ENCODE measurements at regions not wholly inside any gene's neighbourhood (a gene's known extent, or its start where the extent isn't known, plus 50 kb on each side); places are given as distances from the start of the nearest gene placed in this dataset.
A peak's percentile ranks its signal among the peaks of the same experiment; 100 is the strongest.

DNA sequence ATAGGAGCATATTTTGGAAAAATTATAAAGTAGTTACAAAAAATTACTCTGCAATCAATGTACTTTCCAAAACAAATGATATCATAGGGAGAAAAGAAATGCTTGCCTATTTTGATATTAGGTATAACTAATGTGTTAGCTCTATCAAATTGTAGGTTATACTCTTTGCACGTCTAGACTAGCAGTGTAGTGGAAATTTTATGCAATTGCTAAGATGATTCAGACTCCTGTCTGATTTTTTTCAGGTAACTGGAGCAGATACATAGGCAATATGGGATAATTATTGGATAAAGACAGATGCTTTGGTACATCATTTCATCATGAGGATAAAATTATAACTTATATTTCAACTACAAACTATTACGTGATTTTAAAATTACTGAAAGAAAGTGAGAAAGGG, 918.3 kb downstream of the EPHA4 start:
- DNase-seq (ENCODE audit: extremely low read depth in 1 of 2, low read depth in 1 of 2), result no peak

DNA sequence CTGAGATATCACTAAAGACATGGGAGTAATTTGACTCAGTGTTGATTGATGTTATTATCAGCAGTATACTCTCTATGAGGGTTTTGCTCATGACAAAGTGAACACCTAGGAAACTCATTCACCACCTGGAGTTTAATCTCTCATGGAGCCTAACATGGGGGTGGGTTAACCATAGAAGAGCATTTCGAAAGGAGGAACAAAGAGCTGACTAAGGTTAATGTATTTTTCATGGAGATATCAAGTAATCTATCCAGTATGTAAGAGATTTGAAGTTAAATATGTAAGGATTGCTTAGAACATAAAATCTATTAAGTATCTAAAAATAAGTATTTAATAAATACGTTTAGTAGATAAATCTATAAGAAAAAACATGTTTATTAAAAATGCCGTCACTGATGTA, 917.8 kb downstream of the EPHA4 start:
- DNase-seq (ENCODE audit: extremely low read depth in 1 of 2, low read depth in 1 of 2), result no peak

DNA sequence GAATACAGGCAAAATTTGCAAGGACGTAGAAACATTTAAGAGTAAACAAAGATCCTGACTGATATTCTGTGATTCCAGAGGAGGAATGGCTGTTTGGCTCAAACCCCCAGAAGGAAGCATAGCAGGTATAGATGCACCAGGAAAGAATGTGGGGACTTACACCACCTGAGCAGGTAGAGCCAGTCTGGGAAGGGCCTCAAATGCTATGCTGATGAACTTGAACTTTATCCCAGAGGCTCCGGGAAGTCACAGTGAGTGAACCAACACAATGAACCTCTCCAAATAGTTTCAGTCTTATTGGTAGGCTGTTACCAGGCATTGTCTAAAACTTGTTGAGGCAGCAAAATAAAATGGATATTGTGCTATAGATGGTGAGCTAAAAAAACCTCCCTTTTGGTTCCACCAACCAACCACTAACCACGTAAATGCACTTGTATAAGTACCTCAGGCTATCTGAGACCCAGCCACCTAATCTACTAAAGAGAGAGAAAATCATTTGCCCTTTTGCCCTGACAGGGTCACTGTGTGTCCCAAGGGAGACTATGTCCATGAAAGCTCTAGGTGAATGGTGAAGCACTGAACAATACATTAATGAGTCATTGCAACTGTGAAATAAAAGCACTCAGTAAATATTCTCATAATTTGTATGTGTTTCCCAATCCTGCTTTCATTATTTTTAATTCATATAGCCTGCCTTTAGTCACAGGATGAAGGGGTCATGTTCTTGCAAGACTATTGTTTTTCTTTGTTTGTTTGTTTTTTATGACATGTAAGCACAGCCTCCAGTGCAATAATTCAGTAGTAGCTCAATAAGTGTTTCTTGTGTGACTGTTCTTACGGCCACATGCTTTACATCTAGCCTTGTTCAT, 911.6 kb downstream of the EPHA4 start:
- no peak for DNase-seq (ENCODE audit: extremely low read depth in 1 of 2, low read depth in 1 of 2)

DNA sequence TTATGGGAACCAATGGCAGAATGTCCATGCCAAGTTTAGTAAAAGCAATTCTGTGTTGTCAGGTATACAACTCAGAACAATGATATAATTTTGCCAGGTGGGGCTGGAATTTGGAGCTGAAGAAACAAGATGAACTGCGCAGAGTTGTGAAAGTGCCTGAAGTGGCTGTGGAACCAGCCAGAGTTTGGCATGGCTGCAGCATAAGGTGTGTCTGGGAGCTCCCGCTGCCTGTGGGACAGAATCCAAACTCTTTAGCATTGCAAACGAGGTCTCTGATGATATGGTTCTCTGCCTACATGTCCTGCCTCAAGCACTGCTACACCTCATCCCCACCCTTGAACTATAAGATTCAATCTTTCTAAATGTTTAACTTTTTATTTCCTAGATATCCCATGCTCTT, 909.7 kb downstream of the EPHA4 start:
- DNase-seq (ENCODE audit: extremely low read depth in 1 of 2, low read depth in 1 of 2), result no peak

DNA sequence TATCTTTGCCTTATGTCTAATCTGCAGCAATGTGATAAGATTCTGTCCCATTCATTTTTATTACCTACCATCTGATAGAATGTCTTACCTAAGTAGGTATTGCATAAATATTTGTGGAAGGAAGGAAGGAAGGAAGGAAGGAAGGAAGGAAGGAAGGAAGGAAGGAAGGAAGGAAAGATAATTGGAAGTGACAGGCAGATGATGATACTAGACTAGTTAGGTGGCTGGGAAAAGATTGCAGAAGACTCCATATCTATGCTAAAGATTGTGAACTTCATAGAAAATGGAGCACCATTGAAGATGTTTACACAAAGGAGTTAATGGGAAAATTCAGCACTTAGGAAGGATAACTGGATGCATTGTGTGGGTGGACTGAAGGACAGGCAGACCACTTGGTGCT, 909.0 kb downstream of the EPHA4 start:
- no peak for DNase-seq (ENCODE audit: extremely low read depth in 1 of 2, low read depth in 1 of 2)

DNA sequence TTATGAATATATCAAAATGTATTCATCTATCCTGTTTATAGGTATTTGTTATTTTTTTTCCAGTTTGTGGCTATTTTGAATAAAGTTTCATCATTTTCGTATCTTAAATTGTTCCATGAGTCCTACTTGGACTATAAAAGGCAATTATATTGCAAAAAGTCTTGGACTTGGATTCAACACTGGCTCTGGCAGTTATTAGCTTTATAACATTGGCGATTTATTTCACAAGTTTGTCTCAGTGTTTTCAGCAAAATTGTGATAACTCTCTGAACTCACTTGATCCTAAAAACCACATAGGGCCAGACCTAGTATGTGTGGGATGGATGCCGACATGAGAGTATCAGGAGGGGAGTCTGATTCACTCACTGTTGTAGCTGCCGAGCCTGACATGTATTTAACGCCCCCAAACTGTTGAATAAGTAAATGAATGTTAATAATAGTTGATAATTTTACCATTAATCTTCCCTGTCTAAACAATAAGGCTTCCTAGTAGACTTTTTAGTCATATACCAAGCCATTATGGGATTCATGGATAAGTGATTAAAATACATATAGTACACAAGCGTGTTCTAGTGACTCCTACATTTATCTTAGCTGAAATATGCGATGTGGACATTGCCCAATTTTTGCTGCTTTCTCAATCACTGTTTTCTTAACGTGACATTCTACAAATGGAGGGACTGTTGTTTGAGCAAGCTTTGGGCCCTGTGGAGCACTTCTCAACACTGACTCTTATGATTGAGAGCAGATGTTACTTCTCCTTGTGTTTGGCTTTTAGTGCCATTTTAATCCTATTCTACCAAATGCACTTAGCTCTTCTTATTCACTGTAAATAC, 907.6 kb downstream of the EPHA4 start:
- no peak for DNase-seq (ENCODE audit: extremely low read depth in 1 of 2, low read depth in 1 of 2)

DNA sequence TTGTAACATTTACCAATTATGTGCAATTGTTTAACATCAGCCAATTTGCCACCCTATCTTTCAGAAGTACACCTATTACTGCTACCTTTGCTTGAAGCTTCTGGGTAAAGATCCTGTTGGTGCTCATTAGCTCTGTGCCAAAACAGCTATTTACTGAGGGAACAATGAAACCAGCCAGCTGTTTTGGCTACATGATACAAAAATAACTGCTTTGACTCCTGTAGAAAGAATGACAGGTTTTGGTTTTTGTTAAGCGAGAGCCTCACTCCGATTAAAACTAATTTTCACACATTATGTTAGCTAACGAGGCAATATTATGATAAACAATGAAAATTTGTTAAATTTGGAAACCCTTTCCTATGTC, 907.0 kb downstream of the EPHA4 start:
- no peak for DNase-seq (ENCODE audit: extremely low read depth in 1 of 2, low read depth in 1 of 2)

DNA sequence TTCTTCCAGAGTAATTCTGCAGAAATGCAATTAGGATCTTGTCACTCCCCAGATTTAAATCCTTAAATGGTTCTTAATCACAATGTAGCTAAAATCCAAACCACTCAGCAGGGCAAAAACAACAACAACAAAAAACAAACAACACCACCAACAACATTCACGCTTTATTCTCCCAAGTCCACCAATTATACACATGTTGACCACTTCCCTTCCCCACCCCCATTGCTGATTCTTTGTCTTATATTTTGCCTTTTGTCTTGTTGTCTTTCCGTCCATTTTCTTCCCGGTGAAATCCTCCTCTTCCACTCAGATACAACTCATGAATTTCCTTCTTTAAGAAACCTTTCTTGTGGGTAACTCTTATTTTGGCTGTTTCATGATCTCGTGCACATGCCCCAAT, 902.8 kb downstream of the EPHA4 start:
- DNase-seq (ENCODE audit: extremely low read depth in 1 of 2, low read depth in 1 of 2), result no peak

DNA sequence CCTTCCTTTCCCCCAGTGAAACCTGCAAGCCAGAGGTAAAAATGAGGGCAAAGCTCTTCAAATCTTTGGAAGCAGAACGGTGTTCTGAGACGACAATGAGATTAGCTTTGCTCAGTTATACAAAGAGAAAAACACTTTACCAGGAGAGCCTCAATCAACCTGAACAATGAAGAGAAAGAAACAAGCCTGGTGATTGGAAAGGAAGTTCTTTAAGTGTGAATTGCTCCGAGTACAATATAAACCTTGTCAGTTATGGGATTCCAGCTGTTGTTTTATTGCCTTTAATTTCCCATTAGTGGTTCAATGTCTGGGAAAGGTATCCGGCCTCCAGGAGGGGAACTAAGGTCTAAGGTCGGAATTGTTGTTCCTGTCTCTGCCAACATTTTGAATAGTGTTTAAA, 901.6 kb downstream of the EPHA4 start:
- no peak for DNase-seq (ENCODE audit: extremely low read depth in 1 of 2, low read depth in 1 of 2)

DNA sequence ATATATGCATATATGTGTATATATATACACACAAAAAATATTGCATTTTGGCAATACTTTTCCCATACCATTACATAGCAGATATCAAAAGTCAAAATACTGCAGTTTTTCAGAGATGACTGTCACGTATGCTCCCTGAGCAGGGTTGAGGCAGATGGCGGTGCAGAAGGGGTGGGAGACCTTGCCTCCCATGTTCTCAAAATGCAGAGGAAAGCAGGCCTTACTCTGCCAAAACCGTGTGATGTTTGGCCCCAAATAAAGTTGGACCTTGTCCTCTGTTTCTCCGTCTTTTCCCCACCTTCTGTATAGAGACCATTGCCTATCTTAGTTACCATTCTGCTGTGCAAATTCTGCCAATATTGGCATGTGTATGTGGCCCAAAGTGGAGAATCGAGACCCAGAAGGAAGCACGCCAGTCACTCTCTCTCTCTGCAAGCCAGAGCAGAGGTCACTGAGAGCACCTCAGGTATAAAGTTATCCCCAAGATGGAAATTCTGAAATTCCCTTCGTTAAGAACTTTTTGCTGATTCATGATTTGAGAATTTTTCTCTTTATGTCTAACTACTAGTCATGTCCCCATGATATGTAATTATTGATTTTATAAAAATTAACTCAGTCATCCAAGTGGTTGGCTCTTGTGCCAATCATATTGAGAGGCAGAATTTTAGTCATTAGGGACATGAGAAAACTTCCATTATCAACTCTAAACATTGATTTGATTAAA, 898.8 kb downstream of the EPHA4 start:
- DNase-seq (ENCODE audit: extremely low read depth in 1 of 2, low read depth in 1 of 2), result no peak

DNA sequence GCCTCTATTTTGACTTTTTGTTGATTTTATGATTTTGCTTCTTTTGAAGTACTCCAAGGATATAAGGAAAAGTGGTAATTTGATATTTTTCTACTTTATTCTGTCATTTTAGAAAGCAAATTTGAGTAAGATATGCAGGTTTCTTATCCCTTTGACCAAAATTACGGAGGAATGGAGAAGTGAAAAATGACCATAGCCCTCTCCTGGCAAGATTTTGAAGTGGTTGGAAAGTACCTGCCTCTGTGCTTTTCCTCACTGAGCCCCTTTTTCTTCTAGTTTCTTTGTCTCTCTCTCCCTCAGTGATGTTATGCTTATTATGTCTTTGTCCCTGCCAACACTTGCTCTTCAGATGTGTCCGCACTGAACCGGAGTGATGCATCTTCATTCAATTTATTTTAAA, 898.1 kb downstream of the EPHA4 start:
- DNase-seq (ENCODE audit: extremely low read depth in 1 of 2, low read depth in 1 of 2), result no peak

DNA sequence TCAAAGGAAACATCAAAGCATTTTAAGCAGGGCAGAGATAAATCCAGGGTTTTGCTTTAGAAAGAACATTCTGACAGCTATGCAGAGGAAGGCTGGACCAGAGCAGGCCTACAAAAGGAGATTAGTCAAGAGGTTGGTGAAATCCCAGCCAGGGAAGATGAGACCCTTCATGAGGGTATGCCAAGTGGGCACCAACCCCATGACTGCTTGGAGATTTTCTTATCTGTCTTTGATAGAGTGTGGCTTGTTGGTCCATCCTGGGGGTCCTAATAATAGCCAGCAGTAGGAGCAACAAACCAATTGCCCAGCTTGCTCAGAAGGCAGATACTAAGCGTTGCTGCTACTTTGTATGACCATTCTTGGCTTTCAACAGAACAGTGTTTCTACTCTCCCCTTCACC, 895.4 kb downstream of the EPHA4 start:
- no peak for DNase-seq (ENCODE audit: extremely low read depth in 1 of 2, low read depth in 1 of 2)

DNA sequence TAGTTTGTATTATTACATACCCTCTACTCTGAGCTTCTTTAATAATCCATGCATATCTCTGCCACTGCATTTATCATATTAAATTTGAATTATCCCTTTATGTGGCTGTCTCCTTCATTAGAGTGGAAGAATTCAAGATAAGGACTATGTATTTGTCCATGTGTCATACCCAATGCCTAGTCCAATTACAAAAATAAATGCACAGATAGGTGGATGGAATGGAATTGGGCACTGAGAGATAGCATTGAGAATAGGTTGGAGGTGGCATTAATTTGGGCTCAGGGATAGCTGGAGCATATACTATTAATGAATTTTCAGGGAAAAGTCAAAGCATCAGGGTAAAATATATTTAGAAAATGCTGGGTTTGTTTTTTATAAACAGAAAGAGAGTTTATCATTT, 893.2 kb downstream of the EPHA4 start:
- DNase-seq (ENCODE audit: extremely low read depth in 1 of 2, low read depth in 1 of 2), result no peak

DNA sequence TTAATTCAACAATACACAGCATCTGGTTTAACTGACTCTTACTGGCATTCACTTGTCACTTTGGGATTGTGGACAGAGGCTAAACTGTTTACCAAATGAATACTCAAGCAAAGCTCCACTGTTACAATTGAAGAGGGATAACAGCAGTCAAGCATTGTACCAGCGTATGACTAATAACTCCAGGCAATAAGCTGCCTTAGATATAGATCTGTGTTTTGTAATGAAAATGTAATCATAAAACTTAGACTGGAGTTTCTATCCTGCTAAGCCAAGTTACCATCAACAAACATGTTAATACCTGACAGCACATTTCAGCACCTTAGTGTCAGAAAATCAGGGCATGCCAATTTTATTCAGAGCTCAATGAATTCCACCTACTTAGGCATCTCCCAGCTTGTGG, 889.5 kb downstream of the EPHA4 start:
- DNase-seq (ENCODE audit: extremely low read depth in 1 of 2, low read depth in 1 of 2), result no peak

DNA sequence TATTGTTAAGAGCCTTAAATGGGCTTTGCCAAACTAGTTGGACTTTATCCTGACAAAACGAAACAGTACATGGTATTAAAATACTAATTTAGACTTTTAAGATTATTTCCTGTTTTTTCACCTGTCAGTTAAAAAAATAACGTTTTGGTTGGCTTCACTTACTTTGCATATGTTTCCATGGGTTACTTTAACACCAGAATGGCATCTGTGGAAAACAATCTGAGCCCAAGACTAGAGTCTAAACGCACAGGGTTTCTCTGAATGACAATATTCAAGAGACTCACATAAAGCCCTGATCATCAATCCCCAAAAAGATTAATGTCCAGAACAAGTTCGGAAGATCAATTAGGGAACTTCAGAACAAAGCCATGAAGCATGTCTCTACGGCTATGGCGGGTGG, 888.0 kb downstream of the EPHA4 start:
- no peak for DNase-seq (ENCODE audit: extremely low read depth in 1 of 2, low read depth in 1 of 2)

DNA sequence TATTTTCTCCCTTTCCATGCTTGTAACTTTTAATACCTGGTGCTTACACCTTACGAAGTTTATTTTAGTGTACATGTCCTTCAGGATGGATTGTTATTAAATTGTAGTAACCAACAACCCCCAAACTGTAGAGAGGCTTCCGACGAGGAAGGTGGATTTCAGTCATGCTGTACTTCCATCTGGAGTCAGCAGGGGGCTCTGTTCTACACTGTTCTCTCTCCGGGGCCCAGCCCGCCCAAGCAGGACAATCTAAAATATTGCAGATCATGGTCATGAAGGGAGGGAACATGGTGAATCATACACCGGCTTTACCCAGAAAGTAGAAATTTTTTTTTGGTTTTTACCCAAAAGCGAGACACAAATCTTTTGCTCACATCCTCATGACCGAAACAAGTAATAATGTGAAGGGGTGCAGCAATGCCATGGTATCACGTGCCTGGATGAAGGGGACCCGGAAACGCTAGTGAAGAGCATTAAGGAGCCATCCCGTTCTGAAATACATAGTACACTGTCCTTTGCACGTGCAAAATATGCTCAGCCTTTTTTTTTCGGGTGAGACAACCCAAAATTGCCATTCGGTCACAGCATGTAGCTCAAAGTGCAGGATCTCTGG, 884.8 kb downstream of the EPHA4 start:
- peak in 1 of 2 donors; percentile 33 for DNase-seq (ENCODE audit: extremely low read depth in 1 of 2, low read depth in 1 of 2)

DNA sequence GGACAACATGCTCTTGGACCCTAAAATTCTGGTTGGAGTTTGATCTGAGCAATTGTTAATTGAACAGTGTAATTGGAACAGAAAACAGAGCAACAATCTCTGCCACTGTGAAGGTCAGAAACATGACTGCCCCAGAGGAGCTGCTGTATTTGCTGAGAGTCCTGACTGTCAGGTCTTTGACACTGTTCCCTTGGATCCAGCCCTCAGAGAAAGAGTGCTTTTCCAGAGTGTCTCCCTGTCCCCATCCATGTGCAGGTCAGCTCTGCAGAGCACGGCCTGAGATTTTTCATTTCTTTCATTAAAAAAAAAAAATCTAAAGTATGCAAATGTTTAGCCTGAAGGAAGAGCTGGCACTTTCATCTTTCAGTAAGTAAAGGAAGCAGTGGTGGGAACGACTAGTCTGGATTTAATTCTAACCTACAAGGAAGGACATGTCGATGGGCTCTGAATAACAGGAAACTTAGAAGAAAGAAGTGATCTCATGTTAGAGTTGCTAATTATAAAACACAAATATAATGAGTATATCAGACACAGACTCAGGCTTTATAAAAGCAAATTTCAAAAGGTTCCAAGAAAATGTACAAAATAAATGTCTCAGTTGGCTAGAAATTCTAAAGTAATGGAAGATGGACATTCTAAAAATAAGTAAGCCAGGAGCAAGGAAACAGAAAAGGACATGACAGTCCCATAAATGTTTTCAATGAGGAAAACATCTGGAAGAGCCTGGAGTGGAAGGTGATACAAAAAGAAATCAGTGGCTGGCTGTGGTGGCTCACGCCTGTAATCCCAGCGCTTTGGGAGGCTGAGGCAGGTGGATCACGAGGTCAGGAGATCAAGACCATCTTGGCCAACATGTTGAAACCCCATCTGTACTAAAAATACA, 876.5 kb downstream of the EPHA4 start:
- no peak for DNase-seq (ENCODE audit: extremely low read depth in 1 of 2, low read depth in 1 of 2)

DNA sequence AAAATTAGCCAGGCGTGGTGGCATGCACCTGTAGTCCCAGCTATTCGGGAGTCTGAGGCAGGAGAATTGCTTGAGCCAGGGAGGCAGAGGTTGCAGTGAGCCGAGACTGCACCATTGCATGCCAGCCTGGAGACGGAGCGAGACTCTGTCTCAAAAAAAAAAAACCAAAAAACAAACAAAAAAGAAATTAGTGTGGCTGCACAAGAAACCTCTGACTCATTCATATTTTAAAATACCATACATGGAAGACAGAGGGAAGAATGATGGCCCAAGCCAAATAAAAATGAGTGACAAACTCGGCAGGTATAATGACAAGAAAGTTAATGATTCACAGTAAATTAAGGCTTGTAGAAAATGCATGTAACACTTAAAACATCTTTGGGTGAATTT, 875.8 kb downstream of the EPHA4 start:
- DNase-seq (ENCODE audit: extremely low read depth in 1 of 2, low read depth in 1 of 2), result no peak

DNA sequence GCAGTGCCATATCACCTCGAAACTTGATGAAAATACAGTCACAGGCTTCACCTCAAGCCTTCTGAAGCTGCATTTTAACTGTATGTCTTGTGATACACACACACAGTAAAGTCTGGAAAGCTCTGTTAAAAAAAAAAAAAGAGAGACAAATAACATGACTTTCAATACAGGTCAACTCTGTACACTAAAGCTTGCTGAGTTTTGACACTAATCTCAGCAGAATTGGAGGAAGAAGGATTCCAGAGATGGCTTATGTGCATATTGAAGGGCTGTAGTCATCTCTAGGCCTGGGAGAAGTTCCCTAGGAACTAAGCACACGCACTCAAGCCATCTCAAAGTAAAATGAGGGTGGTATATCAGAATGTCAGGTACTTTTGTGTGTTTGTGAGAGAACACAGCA, 875.1 kb downstream of the EPHA4 start:
- DNase-seq (ENCODE audit: extremely low read depth in 1 of 2, low read depth in 1 of 2), result no peak

DNA sequence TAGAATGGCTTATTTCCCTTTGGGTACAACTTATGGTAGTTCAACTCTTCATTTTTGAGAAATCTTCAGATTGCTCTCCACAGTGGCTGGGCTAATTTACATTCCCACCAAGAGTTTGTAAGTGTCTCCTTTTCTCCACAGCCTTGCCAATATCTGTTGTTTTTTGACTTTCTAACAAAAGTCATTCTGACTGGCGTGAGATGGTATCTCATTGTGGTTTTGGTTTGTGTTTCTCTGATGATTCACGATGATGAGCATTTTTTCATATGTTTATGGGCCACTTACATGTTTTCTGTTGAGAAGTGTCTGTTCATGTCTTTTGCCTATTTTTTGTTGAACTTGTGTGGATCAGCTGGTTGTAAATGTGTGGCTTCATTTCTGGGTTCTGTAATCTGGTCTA, 871.0 kb downstream of the EPHA4 start:
- DNase-seq (ENCODE audit: extremely low read depth in 1 of 2, low read depth in 1 of 2), result no peak
